ENCODE measurements at regions not wholly inside any gene's neighbourhood (a gene's known extent, or its start where the extent isn't known, plus 50 kb on each side); places are given as distances from the start of the nearest gene placed in this dataset.

DNA sequence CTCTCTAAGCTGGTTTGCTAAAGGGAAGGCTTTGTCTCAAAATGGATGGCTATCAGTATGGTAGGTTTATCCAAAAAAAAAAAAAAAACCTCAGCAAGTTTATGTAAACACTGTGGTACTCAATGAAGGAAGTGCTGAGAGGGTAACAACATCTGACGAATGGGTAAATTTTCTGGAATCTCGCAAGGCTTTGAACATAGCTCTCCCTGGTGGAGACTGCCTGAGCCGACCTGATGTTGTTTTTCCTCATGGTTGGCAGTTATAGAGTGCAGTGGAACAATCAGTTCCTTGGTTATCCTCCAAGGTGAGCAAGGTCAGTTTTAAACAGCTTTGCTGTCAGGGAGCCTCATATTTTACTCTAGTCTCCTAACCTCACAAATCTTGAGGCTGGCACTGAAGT, 94.6 kb downstream of the ZPLD1 start:
- Histone ChIP-seq H3K4me2 (ENCODE audit: low read depth, low read length) (no peak overlapping the region), H3K79me2 (ENCODE audit: low read length) (no peaks in the 10 kb centered on the region), H3K9ac (ENCODE audit: low read length) (no peak overlapping the region), H3F3A (ENCODE audit: insufficient read depth, low read length) (peaks cover 7% of the 10 kb centered on the region; the same call in 1 of the 2 replicates), H3K9me2 (replicated peaks; ENCODE audit: insufficient read depth, low read length) (no peaks in the 10 kb centered on the region), H3K4me1 (ENCODE audit: low read length) (peaks cover 15% of the 10 kb centered on the region), H3K27ac (ENCODE audit: low read length) (no peak overlapping the region), H2AFZ (ENCODE audit: low read length) (no peak overlapping the region), H4K20me1 (ENCODE audit: insufficient read depth, low read length) (no peaks in the 10 kb centered on the region), H3K4me3 (ENCODE audit: low read length) (no peak overlapping the region), H3K36me3 (replicated peaks; ENCODE audit: insufficient read depth, low read length) (no peaks in the 10 kb centered on the region), H3K9me3 (replicated peaks; ENCODE audit: insufficient read depth, low read length) (no peaks in the 10 kb centered on the region), H3K27me3 (replicated peaks; ENCODE audit: insufficient read depth, low read length) (no peaks in the 10 kb centered on the region)
- TF ChIP-seq EZH2 (optimal IDR thresholded peaks at IDR 0.05; ENCODE audit: low read depth, low read length): no peak
- TF ChIP-seq, protein P1, sequence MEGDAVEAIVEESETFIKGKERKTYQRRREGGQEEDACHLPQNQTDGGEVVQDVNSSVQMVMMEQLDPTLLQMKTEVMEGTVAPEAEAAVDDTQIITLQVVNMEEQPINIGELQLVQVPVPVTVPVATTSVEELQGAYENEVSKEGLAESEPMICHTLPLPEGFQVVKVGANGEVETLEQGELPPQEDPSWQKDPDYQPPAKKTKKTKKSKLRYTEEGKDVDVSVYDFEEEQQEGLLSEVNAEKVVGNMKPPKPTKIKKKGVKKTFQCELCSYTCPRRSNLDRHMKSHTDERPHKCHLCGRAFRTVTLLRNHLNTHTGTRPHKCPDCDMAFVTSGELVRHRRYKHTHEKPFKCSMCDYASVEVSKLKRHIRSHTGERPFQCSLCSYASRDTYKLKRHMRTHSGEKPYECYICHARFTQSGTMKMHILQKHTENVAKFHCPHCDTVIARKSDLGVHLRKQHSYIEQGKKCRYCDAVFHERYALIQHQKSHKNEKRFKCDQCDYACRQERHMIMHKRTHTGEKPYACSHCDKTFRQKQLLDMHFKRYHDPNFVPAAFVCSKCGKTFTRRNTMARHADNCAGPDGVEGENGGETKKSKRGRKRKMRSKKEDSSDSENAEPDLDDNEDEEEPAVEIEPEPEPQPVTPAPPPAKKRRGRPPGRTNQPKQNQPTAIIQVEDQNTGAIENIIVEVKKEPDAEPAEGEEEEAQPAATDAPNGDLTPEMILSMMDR (IDR thresholded peaks at IDR 0.05; ENCODE audit: low read length): peak; percentile 17
- no peak for TF ChIP-seq EZH2phosphoT487 (IDR thresholded peaks at IDR 0.05; ENCODE audit: low read length)
- no peak for DNase-seq

GRCh38 chr3:102530415-102531181, 95.8 kb downstream of the ZPLD1 start:
- Histone ChIP-seq H3K9me3 (replicated peaks; ENCODE audit: insufficient read depth, low read length) (no peaks in the 10 kb centered on the region), H3K9ac (ENCODE audit: low read length) (no peak overlapping the region), H4K20me1 (ENCODE audit: insufficient read depth, low read length) (no peaks in the 10 kb centered on the region), H3K4me3 (ENCODE audit: low read length) (no peak overlapping the region), H3K79me2 (ENCODE audit: low read length) (no peaks in the 10 kb centered on the region), H3K4me1 (ENCODE audit: low read length) (peaks cover 4% of the 10 kb centered on the region; the same call in 1 of the 2 replicates), H3K27ac (ENCODE audit: low read length) (no peak overlapping the region), H3K36me3 (replicated peaks; ENCODE audit: insufficient read depth, low read length) (no peaks in the 10 kb centered on the region), H3F3A (ENCODE audit: insufficient read depth, low read length) (no peaks in the 10 kb centered on the region), H3K27me3 (replicated peaks; ENCODE audit: insufficient read depth, low read length) (no peaks in the 10 kb centered on the region), H3K9me2 (replicated peaks; ENCODE audit: insufficient read depth, low read length) (no peaks in the 10 kb centered on the region), H2AFZ (ENCODE audit: low read length) (no peak overlapping the region), H3K4me2 (ENCODE audit: low read depth, low read length) (no peak overlapping the region)
- DNase-seq: no peak
- TF ChIP-seq EZH2 (optimal IDR thresholded peaks at IDR 0.05; ENCODE audit: low read depth, low read length) (no peak), EZH2phosphoT487 (IDR thresholded peaks at IDR 0.05; ENCODE audit: low read length) (no peak)
- TF ChIP-seq, protein P1 (IDR thresholded peaks at IDR 0.05; ENCODE audit: low read length): no peak

GRCh38 chr3:102531686-102532085, 96.9 kb downstream of the ZPLD1 start:
- Histone ChIP-seq H3K79me2 (ENCODE audit: low read length) (no peaks in the 10 kb centered on the region), H3K36me3 (replicated peaks; ENCODE audit: insufficient read depth, low read length) (no peaks in the 10 kb centered on the region), H3K27ac (ENCODE audit: low read length) (no peak overlapping the region), H3K27me3 (replicated peaks; ENCODE audit: insufficient read depth, low read length) (no peaks in the 10 kb centered on the region), H3K4me1 (ENCODE audit: low read length) (no peaks in the 10 kb centered on the region), H3K9ac (ENCODE audit: low read length) (no peak overlapping the region), H2AFZ (ENCODE audit: low read length) (no peak overlapping the region), H4K20me1 (ENCODE audit: insufficient read depth, low read length) (no peaks in the 10 kb centered on the region), H3K4me2 (ENCODE audit: low read depth, low read length) (no peak overlapping the region), H3K4me3 (ENCODE audit: low read length) (no peak overlapping the region), H3K9me2 (replicated peaks; ENCODE audit: insufficient read depth, low read length) (no peaks in the 10 kb centered on the region), H3K9me3 (replicated peaks; ENCODE audit: insufficient read depth, low read length) (no peaks in the 10 kb centered on the region), H3F3A (ENCODE audit: insufficient read depth, low read length) (no peaks in the 10 kb centered on the region)
- no peak for DNase-seq
- TF ChIP-seq, protein P1 (IDR thresholded peaks at IDR 0.05; ENCODE audit: low read length): no peak
- no peak for TF ChIP-seq EZH2phosphoT487 (IDR thresholded peaks at IDR 0.05; ENCODE audit: low read length)
- TF ChIP-seq EZH2 (optimal IDR thresholded peaks at IDR 0.05; ENCODE audit: low read depth, low read length): no peak

Measured in MM.1S (cell line).